ENCODE measurements at regions not wholly inside any gene's neighbourhood (a gene's known extent, or its start where the extent isn't known, plus 50 kb on each side); places are given as distances from the start of the nearest gene placed in this dataset.

GRCh38 chr15:62901087-62901486 is 141.5 kb upstream of the TPM1 start:
- ChIA-PET CTCF (no interaction called here), POLR2A (no interaction called here)
- H3K9me3 ChIP-seq (ENCODE audit: control insufficient read depth, insufficient read depth, low read length) = no peaks in the 10 kb centered on the region
- no peak overlapping the region for H3K4me3 ChIP-seq (ENCODE audit: low read depth, low read length)
- no peak for DNase-seq (ENCODE audit: low read depth, low spot score)
- no peak for TF ChIP-seq CTCF (IDR thresholded peaks at IDR 0.05; ENCODE audit: low read depth, low read length)
- no peaks in the 10 kb centered on the region for H3K27me3 ChIP-seq (ENCODE audit: control insufficient read depth, insufficient read depth, low read length)
- no peak overlapping the region for H3K27ac ChIP-seq (ENCODE audit: low read depth, low read length)

- TF ChIP-seq CTCF (IDR thresholded peaks at IDR 0.05; ENCODE audit: low read depth, low read length) = no peak
- Histone ChIP-seq H3K27ac (ENCODE audit: low read depth, low read length) (no peak overlapping the region), H3K4me3 (ENCODE audit: low read depth, low read length) (no peak overlapping the region), H3K27me3 (ENCODE audit: control insufficient read depth, insufficient read depth, low read length) (no peaks in the 10 kb centered on the region), H3K9me3 (ENCODE audit: control insufficient read depth, insufficient read depth, low read length) (no peaks in the 10 kb centered on the region)
- ChIA-PET POLR2A (interaction anchor here (0.6 kb wide), 1 partner anchor 31 kb away, joined by 5 read pairs; no protein-coding TSS in a partner anchor), CTCF (no interaction called here)
- no peak for DNase-seq (ENCODE audit: low read depth, low spot score)
Observed at GRCh38 chr15:62901909-62902546, 140.5 kb upstream of the TPM1 start.

DNA sequence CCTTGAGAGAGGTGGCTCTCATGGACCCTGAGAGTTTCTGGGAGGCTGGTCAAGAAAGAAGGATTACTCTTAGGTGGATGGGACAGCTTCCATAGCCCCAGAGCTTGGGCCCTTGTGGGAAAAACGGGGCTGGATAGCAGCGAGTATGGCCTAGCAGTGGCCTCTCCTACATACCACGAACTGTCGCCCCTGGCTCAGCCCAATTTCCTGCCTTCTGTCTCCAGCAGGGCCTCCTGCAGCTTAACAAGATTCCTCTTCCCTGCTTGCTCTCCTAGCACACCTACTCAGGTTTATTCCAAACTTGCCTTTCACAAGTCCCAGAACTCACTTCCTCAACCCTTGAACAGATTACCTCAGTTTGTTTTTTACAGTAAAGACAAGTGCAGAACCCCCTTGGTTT is 139.7 kb upstream of the TPM1 start:
- Histone ChIP-seq H3K27me3 (ENCODE audit: control insufficient read depth, insufficient read depth, low read length) (no peaks in the 10 kb centered on the region), H3K4me3 (ENCODE audit: low read depth, low read length) (no peak overlapping the region), H3K27ac (ENCODE audit: low read depth, low read length) (no peak overlapping the region), H3K9me3 (ENCODE audit: control insufficient read depth, insufficient read depth, low read length) (no peaks in the 10 kb centered on the region)
- no peak for TF ChIP-seq CTCF (IDR thresholded peaks at IDR 0.05; ENCODE audit: low read depth, low read length)
- DNase-seq (ENCODE audit: low read depth, low spot score) = no peak
- CTCF ChIA-PET = no interaction called here
- POLR2A ChIA-PET = no interaction called here

DNA sequence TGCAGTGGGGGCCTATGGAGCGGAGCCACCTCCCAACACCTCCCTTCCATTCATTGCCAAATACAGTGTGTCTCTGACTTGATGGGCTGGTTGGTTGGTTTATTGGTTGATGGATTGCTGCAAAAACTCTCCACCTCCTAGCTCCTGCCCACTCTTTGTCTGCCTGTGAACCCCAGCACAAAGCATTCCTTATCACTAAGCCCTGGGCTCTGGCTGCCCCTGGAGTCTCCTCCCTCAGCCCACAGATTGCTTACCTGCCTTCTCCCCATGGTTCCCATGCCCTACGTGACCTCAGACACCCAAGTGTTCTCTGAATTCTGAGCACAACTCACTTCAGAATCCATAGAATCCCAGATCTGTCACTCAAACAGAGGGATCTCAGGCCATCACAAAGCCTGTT is 139.1 kb upstream of the TPM1 start:
- Histone ChIP-seq H3K27ac (ENCODE audit: low read depth, low read length) (no peak overlapping the region), H3K4me3 (ENCODE audit: low read depth, low read length) (no peak overlapping the region), H3K27me3 (ENCODE audit: control insufficient read depth, insufficient read depth, low read length) (no peaks in the 10 kb centered on the region), H3K9me3 (ENCODE audit: control insufficient read depth, insufficient read depth, low read length) (no peaks in the 10 kb centered on the region)
- no peak for DNase-seq (ENCODE audit: low read depth, low spot score)
- POLR2A ChIA-PET = no interaction called here
- CTCF ChIA-PET = no interaction called here
- TF ChIP-seq CTCF (IDR thresholded peaks at IDR 0.05; ENCODE audit: low read depth, low read length) = no peak

DNA sequence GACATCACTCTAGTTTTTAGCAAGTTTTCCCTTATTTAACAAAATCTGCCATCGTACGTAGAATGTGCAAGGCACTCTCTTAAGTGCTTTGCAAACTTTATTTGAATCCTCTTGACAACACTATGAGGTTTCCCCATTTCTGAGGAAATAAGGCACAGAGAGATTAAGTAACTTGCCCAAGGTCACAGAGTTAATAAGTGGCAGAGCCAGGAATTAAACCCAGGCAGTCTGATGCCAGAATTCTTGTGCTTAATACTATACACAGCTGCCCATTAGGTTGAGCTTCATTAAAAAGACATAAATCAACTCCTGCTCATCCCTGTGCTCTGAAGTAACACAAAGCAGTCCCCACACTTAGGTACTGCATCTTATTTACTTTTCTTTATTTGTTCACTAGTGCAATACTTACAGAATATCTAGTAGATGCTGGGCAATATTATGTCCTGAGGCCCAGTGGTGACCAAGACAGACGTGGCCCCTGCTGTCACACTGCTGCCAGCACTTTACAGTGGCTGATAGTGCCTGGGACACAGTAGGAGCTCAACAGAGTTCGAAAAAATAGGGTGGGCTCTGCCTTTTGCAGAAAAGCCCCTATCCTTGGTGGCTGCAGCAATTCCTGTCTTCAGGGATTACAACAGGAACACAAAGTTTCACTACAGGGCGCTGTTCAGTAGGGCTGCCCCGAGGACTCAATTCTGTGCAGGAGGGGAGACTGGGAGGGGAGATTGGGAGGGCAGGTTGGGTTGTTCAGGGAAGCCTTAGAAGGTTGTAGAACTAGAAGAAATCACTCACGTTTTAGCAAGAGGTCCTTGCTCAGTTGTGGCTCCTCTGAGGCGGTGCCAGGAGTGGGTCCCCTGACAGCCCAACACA is 138.3 kb upstream of the TPM1 start:
- TF ChIP-seq CTCF (IDR thresholded peaks at IDR 0.05; ENCODE audit: low read depth, low read length) = no peak
- H3K27me3 ChIP-seq (ENCODE audit: control insufficient read depth, insufficient read depth, low read length) = no peaks in the 10 kb centered on the region
- ChIA-PET CTCF (no interaction called here), POLR2A (no interaction called here)
- DNase-seq (ENCODE audit: low read depth, low spot score) = no peak
- no peak overlapping the region for H3K4me3 ChIP-seq (ENCODE audit: low read depth, low read length)
- H3K27ac ChIP-seq (ENCODE audit: low read depth, low read length) = no peak overlapping the region
- no peaks in the 10 kb centered on the region for H3K9me3 ChIP-seq (ENCODE audit: control insufficient read depth, insufficient read depth, low read length)

Measured in AG04450 (cell line).